GM21825 (cell line): ENCODE measurements at regions not wholly inside any gene's neighbourhood (a gene's known extent, or its start where the extent isn't known, plus 50 kb on each side); places are given as distances from the start of the nearest gene placed in this dataset.
"Not testable (repeated sequence)": the region's sequence is repeated elsewhere in the genome, so short reads cannot be mapped to it uniquely, and the experiment has no call there.

Experiments
- ATAC-seq: cut with Tn5 transposase; IDR thresholded peaks from one replicate; pipeline ENCODE4 v1.9.1; 2021; ENCODE audit warnings: mild to moderate bottlenecking, moderate library complexity; ENCODE audit not compliant: unreplicated experiment

GRCh38 chr10:55183993-55184392 is 383.0 kb upstream of the PCDH15 start:
- no peak for ATAC-seq

GRCh38 chr10:55180357-55180756 is 379.3 kb upstream of the PCDH15 start:
- no peak for ATAC-seq

- ATAC-seq = no peak
Measured at GRCh38 chr10:55174419-55174818, 373.4 kb upstream of the PCDH15 start.

- no peak for ATAC-seq
Measured at GRCh38 chr10:55169493-55169892, 368.5 kb upstream of the PCDH15 start.

- ATAC-seq = no peak
Measured at GRCh38 chr10:55168343-55168742, 367.3 kb upstream of the PCDH15 start.

- no peak for ATAC-seq
Measured at GRCh38 chr10:55163388-55163979, 362.5 kb upstream of the PCDH15 start.

GRCh38 chr10:55162321-55162720 is 361.3 kb upstream of the PCDH15 start:
- not testable (repeated sequence) for ATAC-seq

GRCh38 chr10:55160655-55161283 is 359.7 kb upstream of the PCDH15 start:
- no peak for ATAC-seq

GRCh38 chr10:55158633-55159032 is 357.6 kb upstream of the PCDH15 start:
- ATAC-seq = no peak

GRCh38 chr10:55146032-55146431 is 345.0 kb upstream of the PCDH15 start:
- no peak for ATAC-seq

GRCh38 chr10:55144001-55144400 is 343.0 kb upstream of the PCDH15 start:
- ATAC-seq = no peak

GRCh38 chr10:55141892-55142291 is 340.9 kb upstream of the PCDH15 start:
- no peak for ATAC-seq

GRCh38 chr10:55137063-55137462 is 336.0 kb upstream of the PCDH15 start:
- ATAC-seq = no peak

- ATAC-seq = no peak
Measured at GRCh38 chr10:55104738-55105137, 303.7 kb upstream of the PCDH15 start.

- ATAC-seq = no peak
Measured at GRCh38 chr10:55098452-55098851, 297.4 kb upstream of the PCDH15 start.

- no peak for ATAC-seq
Measured at GRCh38 chr10:55091691-55092328, 290.8 kb upstream of the PCDH15 start.

- ATAC-seq = no peak
Measured at GRCh38 chr10:55078121-55078520, 277.1 kb upstream of the PCDH15 start.

GRCh38 chr10:55065185-55065584 is 264.2 kb upstream of the PCDH15 start:
- ATAC-seq = no peak

- no peak for ATAC-seq
Measured at GRCh38 chr10:55063811-55064210, 262.8 kb upstream of the PCDH15 start.

- ATAC-seq = no peak
Measured at GRCh38 chr10:55062349-55062748, 261.3 kb upstream of the PCDH15 start.

- no peak for ATAC-seq
Measured at GRCh38 chr10:55058800-55059199, 257.8 kb upstream of the PCDH15 start.

- no peak for ATAC-seq
Measured at GRCh38 chr10:55051515-55051914, 250.5 kb upstream of the PCDH15 start.
